Loucy (cell line): ENCODE measurements at regions not wholly inside any gene's neighbourhood (a gene's known extent, or its start where the extent isn't known, plus 50 kb on each side); places are given as distances from the start of the nearest gene placed in this dataset.

ENCODE experiments used
- H2AFZ ChIP-seq: fragments of 200-600 bp; sonication (generic); 2 replicates; pipeline ENCODE4 v1.6.0; 2016; ENCODE audit warnings: antibody characterized with exemption, mild to moderate bottlenecking, low read length, moderate library complexity
- H3F3A ChIP-seq: fragments of 200-600 bp; 2 replicates; pipeline ENCODE4 v1.6.0; 2016; ENCODE audit warnings: antibody characterized with exemption, low read depth, mild to moderate bottlenecking
- H3K27me3 ChIP-seq: fragments of 200-600 bp; sonication (generic); 2 replicates; pipeline ENCODE4 v1.6.1; 2014; ENCODE audit warnings: low read length, mild to moderate bottlenecking; ENCODE audit not compliant: insufficient read depth, poor library complexity, severe bottlenecking
- H3K36me3 ChIP-seq: fragments of 200-600 bp; sonication (generic); 2 replicates; pipeline ENCODE4 v1.6.1; 2016; ENCODE audit warnings: low read length; ENCODE audit not compliant: insufficient read depth
- H3K4me1 ChIP-seq: fragments of 200-600 bp; sonication (generic); 2 replicates; pipeline ENCODE4 v1.5.1; 2014; ENCODE audit warnings: low read length, mild to moderate bottlenecking; ENCODE audit not compliant: insufficient read depth, poor library complexity, severe bottlenecking
- H3K4me2 ChIP-seq: fragments of 200-600 bp; sonication (generic); 2 replicates; pipeline ENCODE4 v1.6.0; 2014; ENCODE audit warnings: antibody characterized with exemption, low read length, low read depth, mild to moderate bottlenecking; ENCODE audit not compliant: poor library complexity, severe bottlenecking
- H3K4me3 ChIP-seq: fragments of 200-600 bp; sonication (generic); 2 replicates; pipeline ENCODE4 v1.5.1; 2014; ENCODE audit warnings: low read length, mild to moderate bottlenecking, mixed read lengths; ENCODE audit not compliant: poor library complexity, severe bottlenecking
- H3K79me2 ChIP-seq: fragments of 200-600 bp; sonication (generic); 2 replicates; pipeline ENCODE4 v1.6.1; 2014; ENCODE audit warnings: low read length; ENCODE audit not compliant: insufficient read depth
- H3K9ac ChIP-seq: fragments of 200-600 bp; sonication (generic); 2 replicates; pipeline ENCODE4 v1.6.0; 2014; ENCODE audit warnings: mild to moderate bottlenecking, low read depth, low read length, moderate library complexity; ENCODE audit not compliant: poor library complexity, severe bottlenecking
- H3K9me2 ChIP-seq: fragments of 200-600 bp; sonication (generic); replicated peaks from 2 replicates; pipeline ENCODE4 v1.6.1; 2016; ENCODE audit warnings: low read depth, low read length, mixed read lengths
- H3K9me3 ChIP-seq: fragments of 200-600 bp; sonication (generic); 2 replicates; pipeline ENCODE4 v1.6.1; 2014; ENCODE audit warnings: mild to moderate bottlenecking, antibody characterized with exemption, low read length, low read depth; ENCODE audit not compliant: insufficient read depth
- H4K20me1 ChIP-seq: fragments of 200-600 bp; sonication (generic); 2 replicates; pipeline ENCODE4 v1.6.0; 2014; ENCODE audit warnings: antibody characterized with exemption, low read length, mild to moderate bottlenecking; ENCODE audit not compliant: insufficient read depth, poor library complexity, severe bottlenecking
- EZH2phosphoT487 ChIP-seq: fragments of 200-600 bp; IDR thresholded peaks from 2 replicates; pipeline ENCODE4 v1.6.1; 2018; ENCODE audit warnings: antibody characterized with exemption, mild to moderate bottlenecking, moderate library complexity, borderline replicate concordance
- TF ChIP-seq, protein P1 (sequence below): fragments of 200-600 bp; sonication (generic); conservative IDR thresholded peaks from 2 replicates; pipeline ENCODE4 v1.5.1; 2014; ENCODE audit warnings: mild to moderate bottlenecking, antibody characterized with exemption, low read length

DNA sequence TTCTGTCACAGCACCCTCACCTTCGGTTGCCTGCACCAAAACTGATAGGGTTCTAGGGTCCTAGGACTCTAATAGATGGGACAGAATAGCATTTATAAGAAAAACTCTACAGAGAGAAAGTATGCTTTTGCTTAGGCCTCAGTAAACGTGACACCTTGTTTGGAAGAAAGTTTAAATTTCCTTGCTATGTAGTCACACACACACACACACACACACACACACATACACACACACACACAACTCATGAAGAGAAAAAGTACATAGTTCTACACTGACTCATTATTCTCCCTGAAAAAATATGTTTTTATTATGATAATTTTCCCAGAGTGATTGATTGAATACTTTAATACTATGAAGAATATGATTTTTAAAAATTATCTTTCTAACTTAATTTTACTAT is 220.8 kb upstream of the SNX19 start:
- H4K20me1 ChIP-seq: no peaks in the 10 kb centered on the region
- H3K36me3 ChIP-seq: no peaks in the 10 kb centered on the region
- no peak overlapping the region for H3K9ac ChIP-seq
- H3K9me3 ChIP-seq: no peaks in the 10 kb centered on the region
- no peaks in the 10 kb centered on the region for H3K9me2 ChIP-seq
- H2AFZ ChIP-seq: no peak overlapping the region
- no peaks in the 10 kb centered on the region for H3K79me2 ChIP-seq
- TF ChIP-seq EZH2phosphoT487: no peak
- TF ChIP-seq, protein P1, sequence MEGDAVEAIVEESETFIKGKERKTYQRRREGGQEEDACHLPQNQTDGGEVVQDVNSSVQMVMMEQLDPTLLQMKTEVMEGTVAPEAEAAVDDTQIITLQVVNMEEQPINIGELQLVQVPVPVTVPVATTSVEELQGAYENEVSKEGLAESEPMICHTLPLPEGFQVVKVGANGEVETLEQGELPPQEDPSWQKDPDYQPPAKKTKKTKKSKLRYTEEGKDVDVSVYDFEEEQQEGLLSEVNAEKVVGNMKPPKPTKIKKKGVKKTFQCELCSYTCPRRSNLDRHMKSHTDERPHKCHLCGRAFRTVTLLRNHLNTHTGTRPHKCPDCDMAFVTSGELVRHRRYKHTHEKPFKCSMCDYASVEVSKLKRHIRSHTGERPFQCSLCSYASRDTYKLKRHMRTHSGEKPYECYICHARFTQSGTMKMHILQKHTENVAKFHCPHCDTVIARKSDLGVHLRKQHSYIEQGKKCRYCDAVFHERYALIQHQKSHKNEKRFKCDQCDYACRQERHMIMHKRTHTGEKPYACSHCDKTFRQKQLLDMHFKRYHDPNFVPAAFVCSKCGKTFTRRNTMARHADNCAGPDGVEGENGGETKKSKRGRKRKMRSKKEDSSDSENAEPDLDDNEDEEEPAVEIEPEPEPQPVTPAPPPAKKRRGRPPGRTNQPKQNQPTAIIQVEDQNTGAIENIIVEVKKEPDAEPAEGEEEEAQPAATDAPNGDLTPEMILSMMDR: no peak
- no peak overlapping the region for H3K4me3 ChIP-seq
- H3K4me2 ChIP-seq: no peak overlapping the region
- H3F3A ChIP-seq: no peaks in the 10 kb centered on the region
- H3K27me3 ChIP-seq: no peaks in the 10 kb centered on the region
- no peaks in the 10 kb centered on the region for H3K4me1 ChIP-seq

DNA sequence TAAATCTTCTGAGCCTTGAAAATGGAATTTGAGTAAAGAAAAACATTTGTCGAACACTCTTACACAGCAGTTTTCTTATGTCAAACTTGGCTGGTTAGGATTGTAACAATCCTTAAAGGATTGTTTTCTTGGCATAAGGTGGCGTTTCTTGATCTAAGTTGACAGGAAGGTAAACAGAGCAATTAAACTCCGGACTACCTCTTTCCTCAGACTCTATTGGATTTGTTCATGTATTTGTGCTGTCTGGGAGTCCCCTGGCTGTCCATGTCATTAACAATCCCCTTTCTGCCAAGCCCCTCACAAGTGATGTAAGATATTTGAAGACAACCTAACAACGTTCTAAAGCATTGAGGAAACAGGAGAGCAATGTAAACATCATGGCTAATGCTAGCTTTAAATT is 222.5 kb upstream of the SNX19 start:
- H3K79me2 ChIP-seq: no peaks in the 10 kb centered on the region
- H3K9ac ChIP-seq: no peak overlapping the region
- H3K4me1 ChIP-seq: no peaks in the 10 kb centered on the region
- no peaks in the 10 kb centered on the region for H4K20me1 ChIP-seq
- H2AFZ ChIP-seq: no peak overlapping the region
- no peaks in the 10 kb centered on the region for H3F3A ChIP-seq
- no peak overlapping the region for H3K4me3 ChIP-seq
- H3K36me3 ChIP-seq: no peaks in the 10 kb centered on the region
- TF ChIP-seq, protein P1: no peak
- no peak for TF ChIP-seq EZH2phosphoT487
- no peaks in the 10 kb centered on the region for H3K27me3 ChIP-seq
- no peaks in the 10 kb centered on the region for H3K9me2 ChIP-seq
- no peak overlapping the region for H3K4me2 ChIP-seq
- no peaks in the 10 kb centered on the region for H3K9me3 ChIP-seq

DNA sequence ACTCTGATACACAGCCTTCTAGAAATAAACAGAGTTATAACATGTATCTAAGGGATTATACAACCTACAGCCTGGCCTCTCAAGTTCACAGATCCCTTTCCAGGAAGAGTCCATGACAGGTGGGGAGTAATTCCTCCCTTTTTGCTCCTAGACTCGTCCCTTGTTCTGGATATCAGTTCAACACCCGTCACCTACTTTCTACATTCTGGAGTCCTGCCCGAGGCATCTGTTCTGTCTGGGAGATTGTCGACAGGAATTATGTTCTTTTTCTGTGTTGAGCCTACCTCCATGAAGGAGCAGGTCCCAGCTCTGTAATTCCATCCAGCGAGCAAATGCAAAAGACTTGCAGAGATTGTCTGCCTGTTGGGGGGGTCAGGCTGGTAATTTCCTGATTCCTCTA is 224.6 kb upstream of the NTM start:
- no peaks in the 10 kb centered on the region for H4K20me1 ChIP-seq
- H3K4me1 ChIP-seq: no peaks in the 10 kb centered on the region
- H3K4me2 ChIP-seq: no peak overlapping the region
- H3K79me2 ChIP-seq: no peaks in the 10 kb centered on the region
- H3K36me3 ChIP-seq: no peaks in the 10 kb centered on the region
- no peak overlapping the region for H3K9ac ChIP-seq
- H3K27me3 ChIP-seq: no peaks in the 10 kb centered on the region
- no peak overlapping the region for H2AFZ ChIP-seq
- no peaks in the 10 kb centered on the region for H3F3A ChIP-seq
- no peaks in the 10 kb centered on the region for H3K9me3 ChIP-seq
- TF ChIP-seq, protein P1: no peak
- TF ChIP-seq EZH2phosphoT487: no peak
- H3K9me2 ChIP-seq: no peaks in the 10 kb centered on the region
- H3K4me3 ChIP-seq: no peak overlapping the region
